Activated CD4-positive, alpha-beta T cell treated with anti-CD3 and anti-CD28 coated beads, Interleukin-2, amount 10 ng/mL, durations not matched to agents 24 days and 14 days (primary cell): ENCODE measurements at regions not wholly inside any gene's neighbourhood (a gene's known extent, or its start where the extent isn't known, plus 50 kb on each side); places are given as distances from the start of the nearest gene placed in this dataset.

Source experiments
- DNase-seq: peaks from one replicate; pipeline ENCODE4 v3.0.0; 2022
- H3K27ac Mint-ChIP-seq: one replicate; pipeline ENCODE4 v1.8.0; 2022; ENCODE audit warnings: mild to moderate bottlenecking, mixed read lengths
- H3K27me3 Mint-ChIP-seq: one replicate; pipeline ENCODE4 v1.8.0; 2022; ENCODE audit warnings: mixed read lengths
- H3K36me3 Mint-ChIP-seq: one replicate; pipeline ENCODE4 v1.8.0; 2022; ENCODE audit warnings: low read depth, mild to moderate bottlenecking, mixed read lengths
- H3K4me1 Mint-ChIP-seq: one replicate; pipeline ENCODE4 v1.8.0; 2021; ENCODE audit warnings: mixed read lengths
- H3K4me3 Mint-ChIP-seq: one replicate; pipeline ENCODE4 v1.8.0; 2022; ENCODE audit warnings: mild to moderate bottlenecking, moderate library complexity, mixed read lengths
- H3K9me3 Mint-ChIP-seq: one replicate; pipeline ENCODE4 v1.8.0; 2021; ENCODE audit warnings: mixed read lengths
- intact Hi-C: fragments of 100-400 bp; cut with micrococcal nuclease; formaldehyde crosslinking; loops from one replicate; pipeline ENCODE4 v1.15.1; 2023

DNA sequence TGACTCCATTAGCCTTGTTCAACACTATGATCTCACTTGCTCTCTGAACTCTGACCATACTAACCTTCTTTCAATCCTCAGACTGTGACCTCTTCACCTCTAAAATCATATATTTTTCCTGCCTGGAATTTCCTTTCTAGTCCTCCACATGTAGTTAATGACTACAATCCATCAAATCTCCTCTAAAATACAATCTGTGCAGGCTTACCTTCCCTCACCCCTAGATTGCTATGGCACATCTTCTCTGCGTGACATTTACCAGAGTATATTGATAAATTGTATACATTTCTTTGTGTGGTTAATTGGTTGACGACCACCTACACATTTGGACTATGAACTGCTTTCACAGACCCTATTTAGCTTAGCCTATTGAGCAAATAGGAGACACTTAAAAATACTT lies 1330.2 kb upstream of the TENM4 start:
- no peak overlapping the region for H3K4me3 Mint-ChIP-seq
- no peaks in the 10 kb centered on the region for H3K4me1 Mint-ChIP-seq
- H3K9me3 Mint-ChIP-seq = no peaks in the 10 kb centered on the region
- H3K27me3 Mint-ChIP-seq = no peaks in the 10 kb centered on the region
- intact Hi-C loops = no loop called here
- no peaks in the 10 kb centered on the region for H3K36me3 Mint-ChIP-seq
- no peak overlapping the region for H3K27ac Mint-ChIP-seq
- DNase-seq = no peak

DNA sequence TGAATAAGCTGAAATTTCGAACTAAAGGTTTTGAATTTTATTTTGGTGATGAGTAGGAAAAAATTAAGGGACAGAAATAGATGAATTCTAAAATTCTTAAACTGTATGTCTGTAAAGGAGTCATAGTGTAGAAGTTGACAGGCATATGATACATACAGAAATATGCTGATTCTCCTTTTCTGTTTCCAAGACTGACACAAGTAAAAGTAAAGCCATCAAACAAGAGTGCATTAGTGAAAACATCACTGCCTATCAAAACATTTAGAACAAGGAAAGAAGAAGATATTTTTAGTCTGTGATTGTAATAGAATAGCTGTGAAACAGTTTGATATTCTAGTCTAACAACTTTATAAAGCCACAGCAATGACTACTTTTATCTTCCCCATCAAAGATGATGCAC lies 1318.0 kb upstream of the TENM4 start:
- H3K27me3 Mint-ChIP-seq = no peaks in the 10 kb centered on the region
- intact Hi-C loops = no loop called here
- no peaks in the 10 kb centered on the region for H3K4me1 Mint-ChIP-seq
- no peaks in the 10 kb centered on the region for H3K9me3 Mint-ChIP-seq
- no peak overlapping the region for H3K27ac Mint-ChIP-seq
- no peaks in the 10 kb centered on the region for H3K36me3 Mint-ChIP-seq
- H3K4me3 Mint-ChIP-seq = no peak overlapping the region
- no peak for DNase-seq

DNA sequence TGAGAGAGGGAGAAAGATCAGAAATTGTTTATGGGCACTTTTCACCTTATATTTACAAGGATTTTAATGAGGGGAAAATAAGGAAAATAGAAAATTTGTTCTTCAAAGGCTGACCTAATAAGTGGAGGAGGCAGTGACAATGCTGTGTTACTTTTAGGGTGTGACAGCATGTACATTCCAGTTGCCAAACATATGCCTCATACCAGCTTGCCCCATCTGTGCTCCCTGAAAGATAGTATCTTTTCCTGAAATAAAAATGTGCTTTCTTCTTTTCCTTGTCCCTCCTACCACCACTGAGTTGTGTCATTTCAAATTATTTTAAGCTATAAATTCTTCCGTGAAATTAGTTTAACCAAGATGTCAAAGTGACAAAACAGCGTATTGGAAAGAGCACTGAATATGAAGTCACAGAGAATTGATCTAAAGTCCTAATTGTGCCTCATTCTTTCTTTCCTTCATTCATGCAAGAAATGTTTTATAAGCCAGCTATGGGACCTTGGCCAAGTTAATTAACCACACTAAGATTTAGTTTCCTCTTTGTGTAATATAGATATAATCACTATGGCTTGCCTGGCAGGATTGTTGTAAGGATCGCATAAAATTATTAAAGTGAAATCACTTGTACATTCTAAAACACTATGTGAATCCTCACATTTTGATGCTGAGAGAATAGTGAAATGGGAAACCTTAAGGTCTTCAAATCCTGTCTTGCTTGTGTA lies 1307.5 kb upstream of the TENM4 start:
- Mint-ChIP-seq H3K27ac (no peak overlapping the region), H3K4me3 (no peak overlapping the region), H3K4me1 (no peaks in the 10 kb centered on the region), H3K27me3 (no peaks in the 10 kb centered on the region), H3K36me3 (no peaks in the 10 kb centered on the region), H3K9me3 (no peaks in the 10 kb centered on the region)
- DNase-seq = no peak
- intact Hi-C loops = no loop called here

DNA sequence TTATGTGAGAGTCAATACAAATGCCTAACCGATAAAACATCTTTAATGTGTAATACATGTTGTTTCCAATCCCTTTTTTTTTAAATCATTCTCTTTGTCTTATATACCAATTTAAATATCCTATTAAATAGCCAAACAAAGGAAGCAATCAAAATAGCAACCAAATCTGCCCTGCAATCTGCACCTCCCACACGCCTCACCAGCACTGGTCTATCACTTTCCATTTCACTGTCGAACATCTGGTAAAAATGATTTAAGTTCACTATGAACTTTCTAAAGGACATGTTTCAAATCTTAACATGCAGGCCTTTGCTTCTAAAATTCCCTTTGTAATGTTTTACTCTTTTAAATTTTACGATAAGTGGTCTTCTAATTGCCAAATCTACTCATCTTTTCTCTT lies 1305.5 kb upstream of the TENM4 start:
- Mint-ChIP-seq H3K36me3 (no peaks in the 10 kb centered on the region), H3K4me1 (no peaks in the 10 kb centered on the region), H3K4me3 (no peak overlapping the region), H3K9me3 (no peaks in the 10 kb centered on the region), H3K27me3 (no peaks in the 10 kb centered on the region), H3K27ac (no peak overlapping the region)
- no peak for DNase-seq
- intact Hi-C loops = no loop called here

DNA sequence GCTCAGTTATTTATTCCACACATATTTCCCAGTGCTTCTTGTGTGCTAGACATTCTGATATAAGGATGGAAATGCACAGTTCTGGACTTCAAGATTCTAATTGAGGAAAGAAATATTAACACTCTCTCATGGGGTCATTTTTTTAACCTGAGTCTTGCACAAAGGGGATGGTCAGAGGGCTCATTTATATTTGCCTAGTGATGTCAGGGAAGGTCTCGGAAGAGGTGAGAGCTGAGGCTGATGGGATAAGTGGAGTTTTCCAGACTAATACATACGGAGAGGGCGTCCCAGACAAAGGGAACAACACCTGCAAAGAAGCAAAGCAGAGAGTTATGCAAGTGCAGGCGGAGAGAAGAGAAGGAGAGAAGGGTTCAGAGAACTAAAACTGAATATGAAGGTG lies 1304.6 kb upstream of the TENM4 start:
- Mint-ChIP-seq H3K36me3 (no peaks in the 10 kb centered on the region), H3K4me1 (no peaks in the 10 kb centered on the region), H3K4me3 (no peak overlapping the region), H3K9me3 (no peaks in the 10 kb centered on the region), H3K27me3 (no peaks in the 10 kb centered on the region), H3K27ac (no peak overlapping the region)
- DNase-seq = no peak
- intact Hi-C loops = no loop called here

DNA sequence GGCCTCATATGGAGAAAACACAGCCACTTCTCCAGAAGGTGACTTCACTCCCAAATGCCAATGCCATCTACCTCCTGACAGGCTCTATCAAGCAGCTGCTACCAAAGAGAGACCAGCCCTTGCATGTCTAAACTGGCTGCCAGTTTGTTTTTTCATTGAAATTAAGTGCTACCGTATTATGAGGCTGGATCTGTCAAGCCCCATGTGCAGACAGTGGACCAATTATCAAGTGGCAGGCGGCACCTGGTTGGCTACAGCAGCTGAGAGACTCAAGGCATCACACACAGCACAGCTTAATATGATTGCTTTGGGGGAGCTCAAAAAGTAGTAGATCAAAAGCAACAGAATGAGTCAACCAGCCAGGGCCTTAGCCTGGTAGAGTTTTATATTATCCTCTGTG lies 1293.0 kb upstream of the TENM4 start:
- Mint-ChIP-seq H3K9me3 (no peaks in the 10 kb centered on the region), H3K4me1 (no peaks in the 10 kb centered on the region), H3K27me3 (no peaks in the 10 kb centered on the region), H3K4me3 (no peak overlapping the region), H3K27ac (no peak overlapping the region), H3K36me3 (no peaks in the 10 kb centered on the region)
- DNase-seq = no peak
- intact Hi-C loops = no loop called here

DNA sequence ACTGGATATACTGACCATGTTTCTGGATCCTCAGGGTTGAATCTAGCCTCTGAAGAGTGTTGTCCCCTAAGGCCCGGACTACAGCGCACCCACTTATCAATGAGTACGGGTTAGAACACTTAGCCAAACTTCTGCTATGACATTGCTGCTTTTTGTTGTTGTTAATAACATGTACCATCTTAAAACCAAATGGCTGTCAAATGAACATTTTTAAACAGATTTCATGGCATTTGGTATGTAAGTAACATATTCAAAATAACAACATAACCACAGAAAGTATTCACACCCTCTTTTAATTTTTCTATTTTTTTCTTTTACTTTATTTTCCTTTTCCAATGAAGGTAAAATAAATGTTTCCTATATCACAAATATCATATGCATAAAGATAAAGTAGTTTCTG lies 1292.5 kb upstream of the TENM4 start:
- H3K4me3 Mint-ChIP-seq = no peak overlapping the region
- H3K4me1 Mint-ChIP-seq = no peaks in the 10 kb centered on the region
- H3K9me3 Mint-ChIP-seq = no peaks in the 10 kb centered on the region
- intact Hi-C loops = no loop called here
- H3K36me3 Mint-ChIP-seq = no peaks in the 10 kb centered on the region
- H3K27ac Mint-ChIP-seq = no peak overlapping the region
- no peak for DNase-seq
- H3K27me3 Mint-ChIP-seq = no peaks in the 10 kb centered on the region

DNA sequence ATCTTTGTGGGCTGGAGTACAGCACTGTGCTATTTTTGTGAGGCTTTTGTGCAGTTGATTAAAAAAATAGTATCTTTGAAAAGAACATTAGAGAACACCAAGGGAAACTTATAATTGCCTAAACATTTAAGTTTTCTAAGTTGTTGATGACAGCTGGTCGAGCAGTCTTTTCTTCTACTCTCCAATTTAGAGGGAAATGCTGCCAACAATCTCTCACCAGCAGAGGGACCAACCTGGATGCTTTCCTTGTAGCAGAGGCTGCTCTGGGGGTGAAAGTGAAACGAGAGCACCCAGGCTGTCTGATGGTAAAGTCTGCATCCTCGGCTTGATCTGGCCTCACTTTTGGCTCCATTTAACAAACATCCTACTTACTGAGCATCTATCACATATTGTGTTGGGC lies 1286.5 kb upstream of the TENM4 start:
- H3K27ac Mint-ChIP-seq = no peak overlapping the region
- H3K4me3 Mint-ChIP-seq = no peak overlapping the region
- H3K36me3 Mint-ChIP-seq = no peaks in the 10 kb centered on the region

DNA sequence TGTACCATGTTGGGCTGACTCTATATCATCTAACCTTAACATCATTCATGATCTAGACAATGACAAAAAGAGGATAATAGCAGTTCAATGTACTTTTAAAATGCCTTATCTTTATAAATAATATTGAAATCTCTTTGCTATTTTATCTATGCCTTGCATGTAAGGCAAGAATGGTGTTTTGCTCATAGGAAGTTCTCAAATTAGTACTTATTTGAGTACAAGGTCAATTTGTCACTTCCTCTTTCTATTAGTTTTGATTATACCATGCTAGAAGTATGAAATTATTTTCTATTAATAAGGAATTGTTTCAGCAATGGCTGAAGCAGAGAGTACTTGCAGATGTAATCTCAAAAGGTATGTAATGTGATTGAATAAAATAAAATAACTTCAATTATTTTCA lies 1285.4 kb upstream of the TENM4 start:
- H3K4me3 Mint-ChIP-seq = no peak overlapping the region
- no peaks in the 10 kb centered on the region for H3K9me3 Mint-ChIP-seq
- no peaks in the 10 kb centered on the region for H3K36me3 Mint-ChIP-seq
- no peaks in the 10 kb centered on the region for H3K4me1 Mint-ChIP-seq
- intact Hi-C loops = no loop called here
- H3K27me3 Mint-ChIP-seq = no peaks in the 10 kb centered on the region
- no peak for DNase-seq
- H3K27ac Mint-ChIP-seq = no peak overlapping the region

More for the DNA sequence above, 1286.5 kb upstream of the TENM4 start:
- no peaks in the 10 kb centered on the region for H3K4me1 Mint-ChIP-seq
- no peaks in the 10 kb centered on the region for H3K27me3 Mint-ChIP-seq
- intact Hi-C loops = no loop called here
- no peak for DNase-seq
- no peaks in the 10 kb centered on the region for H3K9me3 Mint-ChIP-seq

DNA sequence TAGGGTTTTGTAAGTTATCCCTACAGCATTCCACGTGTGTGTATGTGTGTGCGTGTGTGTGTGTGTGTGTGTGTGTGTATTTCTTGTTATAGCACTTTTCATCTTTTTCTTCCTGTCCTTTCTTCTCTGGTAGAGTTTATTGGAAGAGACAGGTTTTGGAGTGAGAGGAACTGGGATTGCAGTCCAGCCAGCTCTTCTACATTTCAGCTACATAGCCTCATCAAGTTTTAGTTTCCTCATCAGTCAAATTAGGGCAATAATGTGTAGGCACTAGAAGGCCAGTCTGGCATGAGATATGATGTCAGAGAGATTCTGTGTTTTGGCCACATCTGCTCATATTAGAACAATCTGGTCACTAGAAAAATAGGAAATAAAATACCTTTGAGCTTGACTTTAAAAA lies 1283.5 kb upstream of the TENM4 start:
- no peak for DNase-seq
- Mint-ChIP-seq H3K9me3 (no peaks in the 10 kb centered on the region), H3K4me1 (no peaks in the 10 kb centered on the region), H3K36me3 (no peaks in the 10 kb centered on the region), H3K4me3 (no peak overlapping the region), H3K27me3 (no peaks in the 10 kb centered on the region), H3K27ac (no peak overlapping the region)
- intact Hi-C loops = no loop called here

DNA sequence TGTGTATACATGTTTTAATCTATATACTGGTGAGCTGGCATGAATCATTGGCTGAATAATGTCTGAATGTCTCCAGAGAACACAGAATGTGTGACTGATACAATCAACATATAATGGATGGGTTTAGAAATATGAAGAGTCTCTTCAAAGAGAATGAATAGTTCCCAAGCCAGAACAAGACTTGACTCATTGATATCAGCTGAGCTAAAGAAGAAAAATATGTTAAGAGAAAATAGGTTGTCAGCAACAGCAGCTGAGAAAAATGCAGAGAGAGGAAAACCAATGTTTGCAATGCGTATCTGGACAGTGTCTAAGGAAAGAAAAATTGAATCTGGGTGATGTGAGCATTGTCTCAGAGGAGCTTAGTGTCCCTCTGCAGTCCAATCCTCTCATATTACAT lies 1281.8 kb upstream of the TENM4 start:
- no peaks in the 10 kb centered on the region for H3K36me3 Mint-ChIP-seq
- no peak overlapping the region for H3K4me3 Mint-ChIP-seq
- H3K9me3 Mint-ChIP-seq = no peaks in the 10 kb centered on the region
- intact Hi-C loops = no loop called here
- no peaks in the 10 kb centered on the region for H3K4me1 Mint-ChIP-seq
- H3K27ac Mint-ChIP-seq = no peak overlapping the region
- no peak for DNase-seq
- no peaks in the 10 kb centered on the region for H3K27me3 Mint-ChIP-seq

DNA sequence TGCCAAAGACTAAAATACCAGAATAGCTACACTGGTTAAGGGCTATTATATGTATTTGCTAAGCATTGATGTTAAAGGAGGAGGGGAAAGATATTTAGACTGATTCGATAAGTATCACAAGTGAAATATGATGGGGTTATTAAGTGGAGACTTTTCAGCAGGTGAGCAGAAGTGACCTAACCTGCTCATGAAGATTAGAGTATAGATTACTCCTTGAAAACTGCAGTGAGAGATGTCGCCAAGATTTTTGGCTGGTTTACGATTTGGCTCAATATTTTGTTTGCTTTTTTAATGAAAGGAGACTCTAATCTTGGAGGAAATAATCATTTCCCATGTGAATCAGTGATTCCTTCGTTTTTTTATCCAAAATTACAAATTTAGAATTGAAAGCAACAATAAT lies 1279.5 kb upstream of the TENM4 start:
- intact Hi-C loops = no loop called here
- no peaks in the 10 kb centered on the region for H3K27me3 Mint-ChIP-seq
- H3K4me3 Mint-ChIP-seq = no peak overlapping the region
- H3K9me3 Mint-ChIP-seq = no peaks in the 10 kb centered on the region
- H3K4me1 Mint-ChIP-seq = no peaks in the 10 kb centered on the region
- no peak overlapping the region for H3K27ac Mint-ChIP-seq
- H3K36me3 Mint-ChIP-seq = no peaks in the 10 kb centered on the region
- DNase-seq = no peak

DNA sequence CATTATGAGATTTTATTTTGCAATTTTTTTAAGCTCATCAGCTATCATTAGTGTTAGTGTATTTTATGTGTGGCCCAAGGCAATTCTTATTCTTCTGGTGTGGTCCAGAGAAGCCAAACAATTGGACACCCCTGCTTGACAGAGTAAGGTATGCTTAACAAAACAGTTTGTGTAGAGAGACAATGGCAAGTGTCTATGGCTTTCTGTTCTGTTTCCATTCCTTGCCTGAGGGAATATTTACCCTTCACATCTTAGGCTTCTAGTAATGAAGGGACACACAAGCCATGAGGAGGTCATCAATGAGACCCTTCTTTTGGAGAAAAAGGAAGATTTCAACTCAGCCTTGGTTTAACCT lies 1278.4 kb upstream of the TENM4 start:
- no peak overlapping the region for H3K27ac Mint-ChIP-seq
- intact Hi-C loops = no loop called here
- H3K4me1 Mint-ChIP-seq = no peaks in the 10 kb centered on the region
- no peak overlapping the region for H3K4me3 Mint-ChIP-seq
- no peaks in the 10 kb centered on the region for H3K27me3 Mint-ChIP-seq
- no peak for DNase-seq
- no peaks in the 10 kb centered on the region for H3K36me3 Mint-ChIP-seq
- no peaks in the 10 kb centered on the region for H3K9me3 Mint-ChIP-seq

DNA sequence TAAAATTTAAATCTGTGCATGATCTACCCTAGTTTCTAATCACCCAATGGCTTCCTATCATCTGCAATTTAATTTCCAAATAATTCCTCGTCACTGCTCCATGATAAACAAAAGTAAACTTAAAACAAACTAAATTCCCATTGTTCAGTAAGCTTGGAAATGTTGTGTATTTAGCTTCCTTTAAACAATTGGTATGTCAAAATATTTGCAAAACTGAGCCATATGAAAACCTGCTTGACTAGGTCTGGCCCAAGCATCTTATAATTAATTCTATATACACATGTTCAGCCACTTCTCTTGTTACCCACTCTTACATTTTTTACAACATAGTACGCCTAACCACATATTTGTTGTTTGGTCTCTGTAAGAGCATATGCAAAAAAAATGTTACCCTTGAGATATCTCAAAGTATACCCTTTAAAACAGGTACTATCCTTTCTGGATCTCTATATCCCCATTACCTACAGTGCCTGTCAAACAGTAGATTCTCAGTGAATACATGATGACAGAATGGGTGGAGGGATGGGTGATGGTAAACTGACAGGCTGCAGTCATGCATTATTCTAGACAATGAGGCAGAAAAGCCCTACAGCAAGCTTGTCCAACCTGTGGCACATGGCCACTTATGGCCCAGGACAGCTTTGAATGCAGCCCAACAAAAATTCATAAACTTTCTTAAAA lies 1277.9 kb upstream of the TENM4 start:
- DNase-seq = no peak
- no peak overlapping the region for H3K27ac Mint-ChIP-seq
- H3K36me3 Mint-ChIP-seq = no peaks in the 10 kb centered on the region
- no peaks in the 10 kb centered on the region for H3K27me3 Mint-ChIP-seq
- no peaks in the 10 kb centered on the region for H3K4me1 Mint-ChIP-seq
- no peak overlapping the region for H3K4me3 Mint-ChIP-seq
- H3K9me3 Mint-ChIP-seq = peaks cover under 1% of the 10 kb centered on the region
- intact Hi-C loops = no loop called here

DNA sequence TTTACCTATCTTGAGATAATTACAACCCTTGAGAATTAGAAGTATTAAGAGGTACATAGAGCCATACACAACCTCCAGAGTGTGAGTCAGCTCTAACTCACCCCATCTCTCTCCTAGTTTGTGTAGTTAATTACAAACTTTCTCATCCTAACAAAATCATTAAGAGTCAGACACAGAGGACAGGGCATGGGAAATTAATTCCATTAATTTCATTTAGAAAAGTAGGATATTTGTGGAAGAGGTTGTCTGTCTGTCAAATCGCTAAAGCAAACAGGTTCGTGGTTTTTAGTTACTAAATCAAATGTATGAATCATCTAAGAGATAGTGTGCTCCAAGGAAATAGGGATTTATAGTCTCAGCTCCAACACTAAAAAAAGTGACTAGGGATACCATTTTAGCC lies 1261.4 kb upstream of the TENM4 start:
- H3K27ac Mint-ChIP-seq = no peak overlapping the region
- H3K36me3 Mint-ChIP-seq = no peaks in the 10 kb centered on the region
- H3K4me3 Mint-ChIP-seq = no peak overlapping the region
- intact Hi-C loops = no loop called here
- no peaks in the 10 kb centered on the region for H3K27me3 Mint-ChIP-seq
- H3K9me3 Mint-ChIP-seq = no peaks in the 10 kb centered on the region
- DNase-seq = no peak
- H3K4me1 Mint-ChIP-seq = no peaks in the 10 kb centered on the region
